ENCODE measurements at regions not wholly inside any gene's neighbourhood (a gene's known extent, or its start where the extent isn't known, plus 50 kb on each side); places are given as distances from the start of the nearest gene placed in this dataset.

DNA sequence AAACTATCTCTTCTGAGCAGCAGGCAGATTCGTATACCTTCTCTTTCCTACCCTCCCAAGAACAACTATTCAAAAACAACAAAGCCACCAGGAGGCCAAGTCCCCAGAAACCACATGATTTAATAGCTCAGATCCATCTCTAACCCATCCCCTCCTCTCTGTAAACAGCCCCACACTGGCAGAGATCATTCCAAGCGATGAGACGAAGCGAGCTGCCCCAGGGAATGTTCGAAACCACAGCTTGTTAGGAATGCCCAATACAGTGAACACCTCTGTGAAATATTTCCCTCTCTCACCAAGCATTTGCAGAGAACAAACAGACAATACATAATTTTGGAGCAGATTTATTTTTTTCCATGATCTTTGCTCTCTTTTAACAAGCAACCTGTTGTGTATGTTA is 231.8 kb downstream of the SOD2 start:
- Histone ChIP-seq H3K27ac (ENCODE audit: low read length) (no peak overlapping the region), H3K27me3 (ENCODE audit: control insufficient read depth, insufficient read depth) (no peaks in the 10 kb centered on the region), H3K4me1 (ENCODE audit: control insufficient read depth, insufficient read depth, low read length) (no peaks in the 10 kb centered on the region), H3K4me3 (ENCODE audit: low read length) (no peak overlapping the region), H3K9me3 (ENCODE audit: control insufficient read depth, low read length) (no peaks in the 10 kb centered on the region)
- DNase-seq: no peak
- WGBS: 82% methylated on average over 5 of the region's 5 CpGs
- ATAC-seq: no peak
- intact Hi-C loops (cut with DNase I): loop anchor here in 2 of 4 donors (10.0 kb wide), 2 partner anchors 276 to 286 kb away; no protein-coding TSS in a partner anchor

DNA sequence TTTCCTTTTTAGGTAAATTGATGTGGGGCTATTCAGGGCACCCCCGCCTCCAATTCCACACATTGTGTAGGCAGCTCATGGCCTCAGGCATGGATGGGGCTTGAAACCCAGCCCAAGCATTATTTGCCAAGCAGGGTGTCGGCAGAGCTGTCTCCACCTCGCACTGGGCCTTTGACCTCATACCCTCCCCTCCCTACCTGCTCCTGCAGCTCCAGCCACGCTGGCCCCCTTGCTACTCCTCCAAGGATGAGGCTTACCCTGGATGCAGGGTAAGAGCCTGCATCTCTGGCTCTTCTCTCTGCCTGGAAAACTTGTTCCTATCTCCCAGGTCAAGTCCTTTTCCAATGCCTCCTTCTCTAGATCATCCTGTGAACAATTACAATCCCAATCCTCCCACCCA is 232.6 kb downstream of the SOD2 start:
- H3K9me3 ChIP-seq (ENCODE audit: control insufficient read depth, low read length): no peaks in the 10 kb centered on the region
- H3K4me3 ChIP-seq (ENCODE audit: low read length): no peak overlapping the region
- H3K27me3 ChIP-seq (ENCODE audit: control insufficient read depth, insufficient read depth): no peaks in the 10 kb centered on the region
- WGBS: 78% methylated on average over 4 of the region's 4 CpGs
- ATAC-seq: no peak
- no peak for DNase-seq
- intact Hi-C loops (cut with DNase I): loop anchor here in 2 of 4 donors (10.0 kb wide), 2 partner anchors 276 to 286 kb away; no protein-coding TSS in a partner anchor
- no peak overlapping the region for H3K27ac ChIP-seq (ENCODE audit: low read length)
- no peaks in the 10 kb centered on the region for H3K4me1 ChIP-seq (ENCODE audit: control insufficient read depth, insufficient read depth, low read length)

DNA sequence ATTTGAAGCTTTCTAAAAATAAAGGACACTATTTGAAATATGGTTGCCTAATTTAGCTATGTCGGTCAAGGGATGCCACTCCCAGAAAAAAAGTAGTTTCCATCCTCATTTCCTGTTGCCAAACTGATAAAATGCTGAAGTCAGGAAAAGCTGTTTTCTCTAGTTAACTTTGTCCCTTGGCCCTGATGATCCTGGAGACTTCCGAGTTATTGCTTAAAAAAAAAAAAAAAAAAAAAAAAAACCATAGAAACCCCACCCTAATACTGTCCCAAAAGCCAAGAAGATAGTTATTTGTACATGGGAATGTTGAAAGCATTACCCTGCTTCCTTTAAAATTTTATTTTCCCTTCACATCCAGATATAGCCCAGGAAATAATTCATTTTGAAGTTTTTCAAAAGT is 236.7 kb downstream of the SOD2 start:
- WGBS: 36% methylated on average over 2 of the region's 2 CpGs
- DNase-seq (no peak), ATAC-seq (peak; percentile 50 to 75)
- Histone ChIP-seq H3K27me3 (ENCODE audit: control insufficient read depth, insufficient read depth) (no peaks in the 10 kb centered on the region), H3K9me3 (ENCODE audit: control insufficient read depth, low read length) (no peaks in the 10 kb centered on the region), H3K4me1 (ENCODE audit: control insufficient read depth, insufficient read depth, low read length) (no peaks in the 10 kb centered on the region), H3K4me3 (ENCODE audit: low read length) (no peak overlapping the region), H3K27ac (ENCODE audit: low read length) (no peak overlapping the region)
- intact Hi-C loops (cut with DNase I): no loop called here

DNA sequence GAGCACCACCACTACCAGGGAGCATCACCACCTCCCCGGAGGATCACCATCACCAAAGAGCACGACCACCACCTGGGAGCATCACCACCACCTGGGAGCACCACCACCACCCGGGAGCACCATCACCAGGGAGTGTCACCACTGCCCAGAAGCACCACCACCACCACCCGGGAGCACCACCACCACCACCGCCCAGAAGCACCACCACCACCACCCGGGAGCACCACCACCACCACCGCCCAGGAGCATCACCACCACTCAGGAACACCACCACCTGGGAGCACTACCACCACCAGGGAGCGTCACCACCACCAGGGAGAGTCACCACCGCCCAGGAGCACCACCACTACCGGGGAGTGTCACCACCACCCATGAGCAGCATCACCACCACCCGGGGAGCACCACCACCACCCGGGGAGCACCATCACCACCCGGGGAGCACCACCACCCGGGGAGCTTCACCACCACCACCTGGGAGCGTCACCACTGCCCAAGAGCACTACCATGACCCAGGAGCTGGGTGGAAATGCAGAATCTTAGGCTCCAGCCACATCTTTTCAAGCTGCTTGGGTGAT is 237.3 kb downstream of the SOD2 start:
- no peaks in the 10 kb centered on the region for H3K9me3 ChIP-seq (ENCODE audit: control insufficient read depth, low read length)
- no peaks in the 10 kb centered on the region for H3K27me3 ChIP-seq (ENCODE audit: control insufficient read depth, insufficient read depth)
- no peak overlapping the region for H3K4me3 ChIP-seq (ENCODE audit: low read length)
- WGBS: 90% methylated on average over 15 of the region's 15 CpGs
- no peak overlapping the region for H3K27ac ChIP-seq (ENCODE audit: low read length)
- H3K4me1 ChIP-seq (ENCODE audit: control insufficient read depth, insufficient read depth, low read length): no peaks in the 10 kb centered on the region
- ATAC-seq (peak in 1 of 2 donors; percentile 31), DNase-seq (no peak)
- intact Hi-C loops (cut with DNase I): no loop called here

DNA sequence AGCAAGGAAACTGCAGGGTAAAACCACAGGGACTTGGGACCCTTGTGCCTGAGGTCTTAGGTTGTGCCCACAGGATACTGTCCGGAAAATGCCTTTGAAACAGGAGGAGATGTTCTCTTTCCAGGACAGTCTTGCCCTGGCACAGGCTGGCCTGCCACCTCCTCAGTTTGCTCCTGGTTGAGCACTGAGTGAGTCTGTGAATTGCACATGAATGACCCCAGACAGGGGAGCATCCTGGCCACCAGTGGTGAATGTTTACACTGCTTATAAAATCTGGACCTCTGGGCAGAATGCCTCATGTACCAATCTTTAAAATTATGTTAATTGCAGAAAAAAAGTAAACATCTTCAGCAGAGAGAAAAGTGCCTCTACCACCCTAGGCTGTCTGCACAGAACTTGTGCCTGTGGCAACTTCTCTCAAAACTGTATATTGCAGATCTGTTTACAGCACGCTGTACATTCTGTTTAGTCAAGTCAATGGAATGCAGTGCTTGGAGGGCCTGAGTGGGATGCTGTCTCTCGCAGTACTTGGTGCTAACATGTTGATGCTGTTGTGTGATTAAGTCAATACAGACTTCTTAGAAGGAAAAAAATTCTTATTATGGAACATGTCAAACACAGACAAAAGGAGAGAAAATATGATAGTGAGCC is 242.1 kb downstream of the SOD2 start:
- no peak overlapping the region for H3K4me3 ChIP-seq (ENCODE audit: low read length)
- ATAC-seq: no peak
- H3K9me3 ChIP-seq (ENCODE audit: control insufficient read depth, low read length): no peaks in the 10 kb centered on the region
- no peak overlapping the region for H3K27ac ChIP-seq (ENCODE audit: low read length)
- no peaks in the 10 kb centered on the region for H3K27me3 ChIP-seq (ENCODE audit: control insufficient read depth, insufficient read depth)
- WGBS: 27% methylated on average over 3 of the region's 3 CpGs
- intact Hi-C loops (cut with DNase I): no loop called here
- DNase-seq: no peak
- H3K4me1 ChIP-seq (ENCODE audit: control insufficient read depth, insufficient read depth, low read length): no peaks in the 10 kb centered on the region

DNA sequence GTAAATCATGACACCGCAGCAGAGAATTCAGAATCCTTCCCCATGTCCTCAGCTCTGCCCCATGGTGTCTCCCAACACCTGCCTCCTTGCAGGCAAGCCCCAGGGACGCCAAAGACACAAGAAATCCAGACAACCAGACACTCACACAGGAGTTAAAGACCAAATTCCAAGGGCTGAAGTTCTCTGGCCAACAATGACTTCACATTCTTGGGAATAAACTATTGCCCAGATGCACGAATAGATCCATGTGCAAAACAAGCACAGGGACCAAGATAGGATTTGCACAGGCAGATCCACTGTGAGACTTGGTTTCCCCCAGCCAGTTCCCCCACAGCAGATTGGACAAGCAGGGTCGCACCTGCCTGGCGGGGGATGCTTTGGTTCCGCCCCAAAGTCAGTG is 246.7 kb downstream of the SOD2 start:
- Histone ChIP-seq H3K27ac (ENCODE audit: low read length) (no peak overlapping the region), H3K4me3 (ENCODE audit: low read length) (no peak overlapping the region), H3K27me3 (ENCODE audit: control insufficient read depth, insufficient read depth) (peaks cover 3% of the 10 kb centered on the region), H3K4me1 (ENCODE audit: control insufficient read depth, insufficient read depth, low read length) (no peaks in the 10 kb centered on the region), H3K9me3 (ENCODE audit: control insufficient read depth, low read length) (no peaks in the 10 kb centered on the region)
- WGBS: 68% methylated on average over 6 of the region's 6 CpGs
- DNase-seq: no peak
- no peak for ATAC-seq
- intact Hi-C loops (cut with DNase I): no loop called here

DNA sequence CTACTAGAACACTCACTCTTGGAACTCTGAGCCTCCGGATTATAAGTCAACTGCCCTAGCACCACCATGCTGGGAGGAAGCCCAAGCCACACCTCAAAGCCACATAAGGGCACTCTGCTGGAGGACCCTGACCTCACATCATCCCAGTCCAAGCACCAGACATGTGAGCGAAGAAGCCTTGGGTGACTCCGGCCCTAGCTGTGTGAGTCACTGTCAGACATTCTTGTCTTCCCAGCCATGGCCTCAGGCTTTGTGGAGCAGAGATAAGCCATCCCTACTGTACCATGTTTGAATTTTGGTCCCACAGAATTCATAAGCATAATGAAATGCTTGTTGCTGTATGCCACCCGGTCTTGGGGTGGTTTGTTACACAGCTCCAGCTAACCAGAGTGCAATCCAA is 247.7 kb downstream of the SOD2 start:
- no peaks in the 10 kb centered on the region for H3K4me1 ChIP-seq (ENCODE audit: control insufficient read depth, insufficient read depth, low read length)
- DNase-seq (no peak), ATAC-seq (no peak)
- H3K27ac ChIP-seq (ENCODE audit: low read length): no peak overlapping the region
- no peak overlapping the region for H3K4me3 ChIP-seq (ENCODE audit: low read length)
- 88% methylated on average over 4 of the region's 4 CpGs for WGBS
- no peaks in the 10 kb centered on the region for H3K9me3 ChIP-seq (ENCODE audit: control insufficient read depth, low read length)
- peaks cover 3% of the 10 kb centered on the region for H3K27me3 ChIP-seq (ENCODE audit: control insufficient read depth, insufficient read depth)
- intact Hi-C loops (cut with DNase I): no loop called here

DNA sequence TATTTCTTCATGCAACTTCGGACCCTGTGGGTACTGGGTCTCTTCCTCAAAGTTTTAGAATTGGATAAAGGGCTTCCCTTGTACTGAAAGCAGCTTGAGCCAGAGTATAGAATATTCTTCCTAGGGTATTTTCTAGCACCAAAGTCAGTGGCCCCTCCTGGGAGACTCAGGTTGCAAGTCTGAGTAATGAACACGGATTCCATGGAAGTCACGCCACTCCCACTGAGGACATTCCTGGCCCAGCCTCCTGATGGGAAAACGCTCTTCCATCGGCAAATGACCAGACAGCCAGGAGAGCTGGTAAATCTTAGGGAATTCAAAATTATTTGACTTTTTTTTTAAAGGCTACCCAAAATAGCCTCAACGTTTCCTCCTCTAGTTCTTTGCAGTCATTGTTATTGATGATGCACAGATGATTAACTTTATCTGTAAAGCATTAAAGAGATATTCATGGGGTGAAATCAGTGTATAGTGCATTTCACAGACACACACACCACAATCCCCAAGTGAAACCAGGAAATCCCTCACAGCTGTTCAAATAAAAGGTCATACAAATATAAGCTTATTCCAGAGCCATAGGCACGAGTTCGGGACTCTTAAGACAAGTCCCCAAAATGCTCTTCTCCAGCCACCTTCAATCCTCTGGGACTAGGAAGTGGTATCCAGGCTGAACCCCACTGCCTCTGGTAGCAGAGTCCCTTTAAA is 248.8 kb downstream of the SOD2 start:
- no peaks in the 10 kb centered on the region for H3K4me1 ChIP-seq (ENCODE audit: control insufficient read depth, insufficient read depth, low read length)
- no peak overlapping the region for H3K27ac ChIP-seq (ENCODE audit: low read length)
- 54% methylated on average over 8 of the region's 8 CpGs for WGBS
- DNase-seq (no peak), ATAC-seq (no peak)
- intact Hi-C loops (cut with DNase I): no loop called here
- H3K9me3 ChIP-seq (ENCODE audit: control insufficient read depth, low read length): no peaks in the 10 kb centered on the region
- no peak overlapping the region for H3K4me3 ChIP-seq (ENCODE audit: low read length)
- peaks cover 3% of the 10 kb centered on the region for H3K27me3 ChIP-seq (ENCODE audit: control insufficient read depth, insufficient read depth)

DNA sequence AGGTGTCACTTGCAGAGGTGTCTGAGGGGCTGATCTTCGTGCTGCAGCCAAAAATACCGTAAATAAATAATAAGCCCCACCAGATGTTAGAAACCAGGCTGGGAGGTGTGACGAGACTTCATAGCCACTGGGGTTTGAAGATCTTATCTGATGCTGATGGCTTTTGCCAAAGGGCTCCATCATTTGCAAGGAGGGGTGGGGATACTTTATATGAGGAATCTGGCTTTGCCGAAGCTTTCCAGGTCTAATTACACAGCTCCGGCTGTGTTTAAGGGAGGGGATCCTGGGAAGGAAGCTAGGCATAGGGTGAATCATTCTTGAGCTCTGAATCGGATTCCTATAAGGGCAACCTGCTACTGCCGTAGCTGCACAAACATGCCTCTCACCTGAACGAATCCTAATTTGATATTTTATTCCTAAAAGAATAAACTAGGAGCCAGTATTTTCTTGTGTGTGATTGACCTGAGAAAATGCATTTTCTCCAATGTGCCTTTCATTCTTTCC is 249.6 kb downstream of the SOD2 start:
- H3K9me3 ChIP-seq (ENCODE audit: control insufficient read depth, low read length): no peaks in the 10 kb centered on the region
- no peaks in the 10 kb centered on the region for H3K4me1 ChIP-seq (ENCODE audit: control insufficient read depth, insufficient read depth, low read length)
- intact Hi-C loops (cut with DNase I): no loop called here
- H3K27me3 ChIP-seq (ENCODE audit: control insufficient read depth, insufficient read depth): peaks cover 3% of the 10 kb centered on the region
- DNase-seq: no peak
- H3K4me3 ChIP-seq (ENCODE audit: low read length): no peak overlapping the region
- 67% methylated on average over 8 of the region's 8 CpGs for WGBS
- no peak overlapping the region for H3K27ac ChIP-seq (ENCODE audit: low read length)
- no peak for ATAC-seq

DNA sequence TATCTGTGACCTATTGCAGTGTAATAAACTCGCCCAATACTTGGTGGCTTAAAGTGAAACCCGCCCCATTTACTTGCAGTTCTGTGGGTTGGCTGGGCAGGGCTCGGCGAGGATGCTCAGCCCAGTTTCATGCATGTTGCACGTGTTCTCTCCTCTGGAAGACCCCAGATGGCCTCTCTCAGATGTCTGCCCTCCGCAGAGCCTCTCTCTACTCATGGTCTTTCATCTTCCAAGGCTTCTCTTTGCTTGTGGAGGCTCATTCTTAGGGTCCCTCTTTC is 251.4 kb downstream of the SOD2 start:
- 90% methylated on average over 6 of the region's 6 CpGs for WGBS
- intact Hi-C loops (cut with DNase I): no loop called here

DNA sequence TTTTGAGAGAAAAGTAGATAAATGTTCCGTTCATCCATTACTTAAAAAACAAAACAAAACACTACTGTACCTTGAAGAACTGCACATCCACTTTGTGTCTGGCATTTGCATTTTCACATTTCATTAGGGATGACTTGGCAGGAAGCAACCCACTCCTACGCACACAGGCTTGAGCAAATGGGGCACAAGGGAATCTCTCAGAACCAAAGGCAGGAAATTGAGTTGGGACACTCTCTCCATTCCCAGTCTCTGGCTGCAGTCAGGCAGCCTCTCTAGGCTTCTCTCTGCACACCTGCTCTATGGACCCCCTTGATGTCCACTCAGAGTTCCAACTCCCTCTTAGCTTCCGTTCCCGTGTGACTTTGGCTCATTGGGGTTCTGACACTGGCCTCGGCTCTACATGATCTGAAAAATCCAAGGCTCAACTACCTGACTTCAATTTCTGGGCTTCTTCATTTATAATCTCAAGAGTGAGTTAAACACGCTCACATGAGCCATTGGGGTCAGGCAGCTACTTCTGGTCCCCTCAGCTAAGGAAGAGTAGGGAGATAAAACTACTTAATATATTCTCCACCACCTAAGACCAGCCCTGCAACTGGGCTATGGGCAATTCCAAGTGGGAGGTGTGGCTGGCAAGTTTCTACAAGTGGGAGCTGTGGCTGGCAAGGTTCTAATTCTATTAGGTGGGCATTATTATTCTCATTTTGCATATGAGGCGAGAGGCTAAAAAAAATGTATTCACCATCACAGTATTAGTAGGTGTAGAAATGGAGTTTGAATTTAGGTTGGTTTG is 251.9 kb downstream of the SOD2 start:
- Histone ChIP-seq H3K9me3 (ENCODE audit: control insufficient read depth, low read length) (no peaks in the 10 kb centered on the region), H3K27me3 (ENCODE audit: control insufficient read depth, insufficient read depth) (peaks cover 3% of the 10 kb centered on the region), H3K4me1 (ENCODE audit: control insufficient read depth, insufficient read depth, low read length) (no peaks in the 10 kb centered on the region), H3K27ac (ENCODE audit: low read length) (no peak overlapping the region), H3K4me3 (ENCODE audit: low read length) (no peak overlapping the region)
- DNase-seq (no peak), ATAC-seq (no peak)
- intact Hi-C loops (cut with DNase I): no loop called here
- 61% methylated on average over 7 of the region's 7 CpGs for WGBS

More for the DNA sequence above, 251.4 kb downstream of the SOD2 start:
- Histone ChIP-seq H3K27ac (ENCODE audit: low read length) (no peak overlapping the region), H3K4me1 (ENCODE audit: control insufficient read depth, insufficient read depth, low read length) (no peaks in the 10 kb centered on the region), H3K4me3 (ENCODE audit: low read length) (no peak overlapping the region), H3K27me3 (ENCODE audit: control insufficient read depth, insufficient read depth) (peaks cover 3% of the 10 kb centered on the region), H3K9me3 (ENCODE audit: control insufficient read depth, low read length) (no peaks in the 10 kb centered on the region)
- ATAC-seq: no peak
- no peak for DNase-seq
